ENCODE measurements at regions not wholly inside any gene's neighbourhood (a gene's known extent, or its start where the extent isn't known, plus 50 kb on each side); places are given as distances from the start of the nearest gene placed in this dataset.

DNA sequence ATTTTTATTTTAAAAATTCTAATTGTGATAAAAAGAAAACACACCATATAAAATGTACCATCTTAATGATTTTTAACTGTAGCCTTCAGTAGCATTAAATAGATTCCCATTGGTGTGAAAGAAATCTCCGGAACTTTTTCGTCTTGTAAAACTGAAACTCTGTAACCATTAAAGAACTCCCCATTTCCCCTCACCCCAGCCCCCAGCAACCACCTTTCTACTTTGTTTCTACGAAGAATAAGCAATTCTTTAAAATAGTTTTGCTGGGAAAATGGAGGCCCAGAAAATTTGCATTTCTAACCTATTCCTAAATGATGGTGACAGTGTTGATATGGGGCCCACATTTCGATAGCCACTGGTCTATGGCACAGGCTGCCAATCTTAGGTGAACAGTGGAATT is 305.4 kb upstream of the PFKP start:
- TF ChIP-seq, protein P1, sequence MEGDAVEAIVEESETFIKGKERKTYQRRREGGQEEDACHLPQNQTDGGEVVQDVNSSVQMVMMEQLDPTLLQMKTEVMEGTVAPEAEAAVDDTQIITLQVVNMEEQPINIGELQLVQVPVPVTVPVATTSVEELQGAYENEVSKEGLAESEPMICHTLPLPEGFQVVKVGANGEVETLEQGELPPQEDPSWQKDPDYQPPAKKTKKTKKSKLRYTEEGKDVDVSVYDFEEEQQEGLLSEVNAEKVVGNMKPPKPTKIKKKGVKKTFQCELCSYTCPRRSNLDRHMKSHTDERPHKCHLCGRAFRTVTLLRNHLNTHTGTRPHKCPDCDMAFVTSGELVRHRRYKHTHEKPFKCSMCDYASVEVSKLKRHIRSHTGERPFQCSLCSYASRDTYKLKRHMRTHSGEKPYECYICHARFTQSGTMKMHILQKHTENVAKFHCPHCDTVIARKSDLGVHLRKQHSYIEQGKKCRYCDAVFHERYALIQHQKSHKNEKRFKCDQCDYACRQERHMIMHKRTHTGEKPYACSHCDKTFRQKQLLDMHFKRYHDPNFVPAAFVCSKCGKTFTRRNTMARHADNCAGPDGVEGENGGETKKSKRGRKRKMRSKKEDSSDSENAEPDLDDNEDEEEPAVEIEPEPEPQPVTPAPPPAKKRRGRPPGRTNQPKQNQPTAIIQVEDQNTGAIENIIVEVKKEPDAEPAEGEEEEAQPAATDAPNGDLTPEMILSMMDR (IDR thresholded peaks at IDR 0.05; ENCODE audit: insufficient read depth, low read length) = no peak
- no peak for DNase-seq (ENCODE audit: low read depth)
- no peak overlapping the region for H3K4me3 ChIP-seq (ENCODE audit: low read depth, low read length)

DNA sequence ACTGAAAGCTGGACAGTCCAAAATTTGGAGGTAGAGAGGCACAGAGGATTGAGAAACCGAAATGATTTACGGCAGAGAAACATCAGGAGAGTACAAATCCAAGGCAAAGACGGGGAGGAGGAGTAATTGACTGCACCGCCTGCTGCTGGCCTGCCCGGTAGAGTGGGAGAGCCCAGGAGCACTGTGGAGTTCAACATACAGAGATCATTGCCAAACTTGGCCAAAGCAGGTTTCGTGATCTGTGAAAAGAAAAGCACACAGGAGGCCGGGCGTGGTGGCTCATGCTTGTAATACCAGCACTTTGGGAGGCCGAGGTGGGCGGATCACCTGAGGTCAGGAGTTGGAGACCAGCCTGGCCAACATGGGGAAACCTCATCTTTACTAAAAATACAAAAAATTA is 306.0 kb upstream of the PFKP start:
- no peak for DNase-seq (ENCODE audit: low read depth)
- H3K4me3 ChIP-seq (ENCODE audit: low read depth, low read length) = no peak overlapping the region
- TF ChIP-seq, protein P1 (IDR thresholded peaks at IDR 0.05; ENCODE audit: insufficient read depth, low read length) = no peak

DNA sequence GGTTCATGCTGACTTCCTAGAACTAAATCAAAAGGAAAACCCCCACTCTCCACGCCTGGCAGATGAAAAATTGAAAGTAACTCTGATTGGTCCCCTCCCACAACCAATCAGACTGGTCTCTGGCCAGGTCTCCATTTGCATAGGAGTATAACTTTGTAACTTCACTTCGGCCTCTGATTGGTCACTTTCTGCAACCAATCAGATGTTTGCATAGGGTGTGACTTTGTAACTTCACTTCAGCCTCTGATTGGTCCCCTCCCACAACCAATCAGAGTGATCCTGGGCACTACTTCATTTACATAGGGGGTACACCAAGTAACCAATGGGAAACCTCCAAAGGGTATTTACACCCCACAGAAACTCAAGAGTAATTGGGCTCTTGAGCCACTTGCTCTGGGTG is 306.6 kb upstream of the PFKP start:
- TF ChIP-seq, protein P1 (IDR thresholded peaks at IDR 0.05; ENCODE audit: insufficient read depth, low read length) = no peak
- H3K4me3 ChIP-seq (ENCODE audit: low read depth, low read length) = no peak overlapping the region
- DNase-seq (ENCODE audit: low read depth) = no peak

DNA sequence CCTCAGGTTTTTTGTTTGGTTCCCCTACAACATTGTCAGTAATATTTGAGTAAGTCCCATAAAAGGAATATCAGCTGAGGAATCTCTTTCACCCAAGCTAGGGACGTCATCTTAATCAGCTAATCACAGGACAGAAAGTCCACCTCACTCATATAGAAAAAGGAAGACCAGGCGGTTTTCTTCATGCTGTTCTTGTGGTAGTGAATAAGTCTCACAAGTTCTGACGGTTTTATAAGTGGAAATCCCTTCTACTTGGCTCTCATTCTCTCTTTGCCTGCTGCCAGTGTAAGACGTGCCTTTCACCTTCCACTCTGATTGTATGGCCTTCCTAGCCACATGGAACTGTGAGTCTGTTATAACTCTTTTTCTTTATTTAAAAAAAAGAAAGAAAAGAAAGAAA is 308.1 kb upstream of the PFKP start:
- TF ChIP-seq, protein P1 (IDR thresholded peaks at IDR 0.05; ENCODE audit: insufficient read depth, low read length) = no peak
- H3K4me3 ChIP-seq (ENCODE audit: low read depth, low read length) = no peak overlapping the region
- no peak for DNase-seq (ENCODE audit: low read depth)

DNA sequence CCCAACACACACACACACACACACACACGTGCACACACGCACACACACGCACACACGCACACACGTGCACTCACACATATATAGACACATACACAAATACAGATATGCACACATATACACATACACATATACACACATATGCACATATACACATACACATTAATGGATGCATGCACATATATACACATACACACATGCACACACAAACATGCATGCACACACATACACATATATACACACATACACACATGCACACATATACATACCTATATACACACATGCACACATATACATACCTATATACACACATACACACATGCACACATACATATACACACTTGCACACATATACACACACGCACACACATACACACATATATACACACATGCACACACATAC is 312.4 kb upstream of the PFKP start:
- H3K4me3 ChIP-seq (ENCODE audit: low read depth, low read length) = no peak overlapping the region
- no peak for DNase-seq (ENCODE audit: low read depth)
- TF ChIP-seq, protein P1 (IDR thresholded peaks at IDR 0.05; ENCODE audit: insufficient read depth, low read length) = no peak

DNA sequence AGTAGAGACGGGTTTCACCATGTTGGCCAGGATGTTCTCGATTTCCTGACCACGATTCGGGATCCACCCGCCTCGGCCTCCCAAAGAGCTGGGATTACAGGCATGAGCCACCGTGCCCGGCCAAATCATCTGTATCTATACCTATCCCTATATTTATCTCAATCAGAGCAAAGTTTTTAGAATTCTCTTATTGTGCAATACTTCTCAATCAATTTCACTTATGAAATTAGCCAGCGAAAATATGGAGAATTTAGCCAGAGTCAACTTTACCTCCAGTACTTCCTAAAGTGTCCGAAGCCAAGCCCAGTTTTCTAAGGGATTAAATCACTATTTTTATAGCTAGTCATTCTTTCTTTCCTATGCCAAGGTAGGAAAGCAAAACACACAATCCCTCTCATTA is 319.1 kb upstream of the PFKP start:
- TF ChIP-seq, protein P1 (IDR thresholded peaks at IDR 0.05; ENCODE audit: insufficient read depth, low read length) = no peak
- DNase-seq (ENCODE audit: low read depth) = no peak
- H3K4me3 ChIP-seq (ENCODE audit: low read depth, low read length) = no peak overlapping the region

DNA sequence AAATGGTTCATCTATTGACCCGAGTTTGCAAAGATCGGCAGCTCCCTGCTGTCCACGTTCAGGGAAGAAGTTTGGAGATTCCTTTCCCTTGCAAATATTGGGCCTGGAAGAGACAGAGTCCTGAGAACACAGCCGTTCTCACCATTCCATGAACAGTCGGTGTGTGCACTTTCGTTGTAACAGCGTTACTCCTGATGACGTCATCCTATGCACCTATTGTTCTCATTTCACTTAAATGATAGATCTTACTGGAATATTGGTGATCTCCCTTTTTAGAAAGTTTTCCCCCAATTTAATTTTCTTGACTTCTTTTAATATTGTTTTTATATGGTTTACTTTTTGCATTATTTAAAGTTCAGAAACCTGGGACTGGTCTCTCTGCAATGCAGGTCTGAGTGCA is 320.7 kb upstream of the PFKP start:
- H3K4me3 ChIP-seq (ENCODE audit: low read depth, low read length) = no peak overlapping the region
- TF ChIP-seq, protein P1 (IDR thresholded peaks at IDR 0.05; ENCODE audit: insufficient read depth, low read length) = no peak

More for the DNA sequence above, 320.7 kb upstream of the PFKP start:
- DNase-seq (ENCODE audit: low read depth) = no peak
